ENCODE measurements at regions not wholly inside any gene's neighbourhood (a gene's known extent, or its start where the extent isn't known, plus 50 kb on each side); places are given as distances from the start of the nearest gene placed in this dataset.

DNA sequence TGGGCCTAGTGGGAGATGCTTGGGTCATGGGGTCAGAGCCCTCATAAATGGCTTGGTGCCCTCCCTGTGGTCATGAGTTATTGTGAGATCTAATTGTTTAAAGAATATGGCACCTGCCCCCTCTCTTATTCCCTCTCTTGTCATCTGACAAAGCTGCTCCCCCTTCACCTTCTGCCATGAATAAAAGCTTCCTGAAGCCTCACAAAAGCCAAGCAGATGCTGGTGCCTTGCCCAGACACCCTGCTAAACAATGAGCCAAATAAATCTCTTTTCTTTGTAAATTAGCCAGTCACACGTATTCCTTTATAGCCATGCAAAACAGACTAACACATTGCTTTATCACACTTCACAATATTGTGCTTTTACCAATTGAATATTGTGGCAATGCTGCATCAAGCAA is 82.8 kb upstream of the PDE4D start:
- TF ChIP-seq CTCF (IDR thresholded peaks at IDR 0.05; ENCODE audit: poor library complexity), result no peak
- no peak for TF ChIP-seq EZH2 (IDR thresholded peaks at IDR 0.05; ENCODE audit: borderline replicate concordance)
- TF ChIP-seq EZH2phosphoT487 (IDR thresholded peaks at IDR 0.05; ENCODE audit: low read depth, severe bottlenecking, unreplicated experiment), result no peak
